ENCODE measurements at regions not wholly inside any gene's neighbourhood (a gene's known extent, or its start where the extent isn't known, plus 50 kb on each side); places are given as distances from the start of the nearest gene placed in this dataset.

- TF ChIP-seq CTCF (IDR thresholded peaks at IDR 0.05; ENCODE audit: low read depth, low read length, missing input control) (no peak), RAD21 (IDR thresholded peaks at IDR 0.05) (no peak), YY1 (IDR thresholded peaks at IDR 0.05) (no peak), SP1 (IDR thresholded peaks at IDR 0.05) (no peak)
These were observed 424.1 kb downstream of the PCNX1 start for GRCh38 chr14:71331403-71331802.
